Stimulated activated CD8-positive, alpha-beta memory T cell treated with anti-CD3 and anti-CD28 coated beads, Interleukin-7, amount 100 ng/mL, for 4 hours (primary cell): ENCODE measurements at regions not wholly inside any gene's neighbourhood (a gene's known extent, or its start where the extent isn't known, plus 50 kb on each side); places are given as distances from the start of the nearest gene placed in this dataset.

Source experiments
- DNase-seq, 2 donors: peaks; one replicate each; pipeline ENCODE4 v3.0.0-alpha.2; 2020; ENCODE audit warnings: low read depth in 2 of 2

DNA sequence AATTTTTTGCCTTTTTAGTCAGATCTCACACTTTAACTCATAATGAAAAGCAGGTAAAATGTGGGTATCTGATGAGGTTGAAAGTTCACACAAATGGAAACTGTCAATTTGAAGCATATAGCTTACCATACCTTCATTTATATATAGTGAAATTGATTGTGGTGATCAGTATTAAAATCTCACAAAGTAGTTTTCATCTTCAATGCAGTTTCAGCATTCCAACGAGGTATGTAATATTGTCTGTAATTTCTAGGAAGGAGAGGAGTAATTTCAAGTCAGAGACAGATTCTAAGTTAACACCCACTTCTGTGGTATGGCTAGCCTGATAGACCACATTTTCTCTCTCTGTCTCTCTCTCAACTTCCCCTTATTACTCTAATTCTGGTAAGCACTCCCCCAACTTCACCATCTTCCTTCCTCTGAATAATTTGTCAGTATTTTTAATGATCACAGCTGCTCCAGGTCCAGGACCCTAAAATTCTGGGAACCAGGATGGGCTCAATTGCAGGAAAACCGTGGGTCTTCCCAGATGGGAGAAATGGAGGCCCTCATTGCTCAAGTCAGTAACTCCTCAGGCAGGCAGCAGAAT lies 455.7 kb downstream of the FGF9 start:
- DNase-seq = no peak

DNA sequence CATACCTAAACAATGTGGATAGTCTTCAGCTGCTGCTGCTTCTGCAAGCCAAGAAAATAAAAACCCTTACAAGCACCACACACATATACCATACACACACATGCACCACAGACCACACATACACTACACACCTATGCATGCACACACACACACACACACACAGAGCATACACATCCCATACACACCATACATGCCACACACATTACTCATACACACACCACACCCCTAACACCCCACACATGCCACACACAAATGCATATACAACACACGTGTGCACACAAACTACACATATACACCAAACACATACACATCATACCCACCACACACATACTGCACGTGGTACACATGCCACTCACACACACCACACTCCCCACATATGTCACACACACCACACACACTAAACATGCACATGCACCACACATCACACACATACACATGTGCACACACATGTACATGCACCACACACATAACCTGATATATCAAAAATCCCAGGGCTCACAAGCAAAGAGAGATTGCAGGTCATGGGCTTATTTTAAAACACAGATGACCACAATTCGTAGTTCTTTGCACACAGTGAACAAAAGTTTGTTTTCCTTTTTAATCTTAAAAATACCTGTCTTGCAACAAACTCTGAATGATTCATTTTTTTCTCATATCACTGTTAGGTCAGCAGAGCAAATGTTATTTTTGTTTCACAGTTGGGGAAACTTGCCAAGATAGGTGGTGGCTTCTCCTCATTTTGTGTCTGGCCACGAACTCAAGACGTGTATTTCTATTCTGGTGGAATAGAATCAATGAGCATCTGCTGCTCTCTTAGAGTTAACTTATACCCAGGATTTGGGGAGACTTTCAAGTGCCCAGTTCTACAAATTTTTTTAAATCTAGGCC lies 456.6 kb downstream of the FGF9 start:
- no peak for DNase-seq

DNA sequence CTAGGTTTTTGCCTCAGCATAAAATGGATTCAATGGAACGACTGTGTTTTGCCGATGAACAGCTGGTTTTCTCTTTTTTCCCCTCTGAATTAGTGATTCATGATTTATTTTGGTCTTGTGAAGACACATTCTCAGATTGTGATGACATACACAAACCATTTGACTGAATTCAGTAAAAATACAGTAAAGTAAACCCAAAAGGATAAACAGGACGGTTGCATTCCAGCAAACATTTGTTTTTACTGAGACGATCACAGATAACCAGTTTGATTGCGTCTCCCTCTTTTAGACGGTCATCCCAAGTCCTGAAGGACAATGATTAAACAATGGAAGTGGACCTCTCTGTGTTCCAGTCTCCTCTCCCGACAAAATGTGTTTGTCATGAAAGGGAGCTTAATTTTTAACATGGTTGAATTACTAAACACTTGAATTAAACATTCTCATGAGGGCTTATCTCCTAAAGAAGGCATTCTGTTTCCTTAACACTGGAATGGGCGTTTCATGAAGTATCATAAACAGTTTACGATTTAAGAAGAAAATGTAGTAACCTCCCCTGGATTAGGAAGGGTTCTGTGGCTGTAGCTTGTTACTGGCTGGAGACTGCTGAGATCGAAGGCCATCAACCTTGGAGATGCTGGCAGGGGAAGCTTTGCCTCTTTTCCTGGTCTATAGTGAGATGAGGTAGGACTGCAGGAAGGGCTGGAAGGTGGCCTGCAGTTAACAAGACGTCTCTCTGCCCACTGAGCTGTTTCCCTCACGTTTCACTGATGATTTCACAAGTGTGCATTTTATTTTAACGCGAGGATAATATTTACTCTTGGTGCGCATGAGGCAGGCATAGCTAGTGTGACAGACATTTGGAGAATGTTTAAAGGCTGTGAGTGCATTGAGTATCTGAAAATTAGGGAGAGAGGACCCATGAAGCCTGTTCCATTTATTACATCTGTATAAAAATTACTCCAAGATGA lies 457.9 kb downstream of the FGF9 start:
- no peak for DNase-seq

DNA sequence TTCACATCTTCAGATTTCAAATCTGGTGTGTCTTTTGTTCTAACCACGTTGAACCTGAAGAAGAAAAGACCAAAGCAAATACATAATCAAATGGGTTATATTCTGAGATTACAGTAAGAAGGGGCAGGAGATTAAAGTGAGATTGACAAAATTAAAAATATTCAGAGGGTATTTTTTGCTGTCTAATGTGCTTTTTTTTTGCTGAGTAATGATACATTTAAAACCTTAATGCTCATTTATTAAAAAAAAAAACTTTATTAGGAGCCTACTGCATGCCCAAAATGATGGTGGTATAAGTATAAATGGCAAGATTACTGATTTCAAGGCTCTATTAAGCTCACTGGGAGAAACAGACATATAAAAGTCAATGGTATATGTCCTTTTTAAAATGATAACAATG lies 459.4 kb downstream of the FGF9 start:
- no peak for DNase-seq

DNA sequence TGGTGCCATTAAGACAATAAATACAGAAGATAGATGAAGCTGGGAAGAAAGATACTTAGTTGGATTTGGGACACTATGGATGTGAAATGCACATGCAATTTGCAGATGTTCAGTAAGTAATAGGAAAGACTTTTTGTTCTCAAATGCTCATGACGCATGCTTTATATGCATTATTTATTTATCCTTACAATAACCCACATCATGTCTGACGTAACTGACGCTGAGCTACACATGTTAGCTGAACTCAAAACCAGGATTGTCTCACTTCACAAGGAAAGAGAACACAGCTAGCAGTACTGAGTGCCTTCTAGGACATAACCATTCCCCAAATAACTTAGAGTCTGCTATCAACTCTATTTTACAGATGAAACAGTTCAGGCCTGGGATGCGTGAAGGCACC lies 463.4 kb downstream of the FGF9 start:
- no peak for DNase-seq

DNA sequence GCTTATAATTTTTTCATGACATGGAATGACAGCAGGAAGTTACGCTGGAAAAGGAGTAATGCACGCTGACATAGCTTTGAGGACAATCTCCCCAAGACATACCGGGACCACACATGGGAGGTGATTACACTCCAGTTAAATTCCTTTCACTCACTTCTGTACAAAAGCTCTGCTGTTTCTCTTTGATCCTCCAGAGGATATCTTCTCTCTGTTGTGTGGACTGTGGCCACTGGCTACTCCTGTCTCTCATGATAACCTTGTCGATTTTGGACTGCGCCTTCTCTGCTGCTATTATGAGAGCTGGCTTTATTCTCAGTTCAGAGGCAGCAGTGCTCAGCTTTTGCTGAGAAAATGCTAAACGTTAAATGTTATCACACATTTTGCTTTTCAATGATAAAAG lies 464.6 kb downstream of the FGF9 start:
- DNase-seq = no peak

DNA sequence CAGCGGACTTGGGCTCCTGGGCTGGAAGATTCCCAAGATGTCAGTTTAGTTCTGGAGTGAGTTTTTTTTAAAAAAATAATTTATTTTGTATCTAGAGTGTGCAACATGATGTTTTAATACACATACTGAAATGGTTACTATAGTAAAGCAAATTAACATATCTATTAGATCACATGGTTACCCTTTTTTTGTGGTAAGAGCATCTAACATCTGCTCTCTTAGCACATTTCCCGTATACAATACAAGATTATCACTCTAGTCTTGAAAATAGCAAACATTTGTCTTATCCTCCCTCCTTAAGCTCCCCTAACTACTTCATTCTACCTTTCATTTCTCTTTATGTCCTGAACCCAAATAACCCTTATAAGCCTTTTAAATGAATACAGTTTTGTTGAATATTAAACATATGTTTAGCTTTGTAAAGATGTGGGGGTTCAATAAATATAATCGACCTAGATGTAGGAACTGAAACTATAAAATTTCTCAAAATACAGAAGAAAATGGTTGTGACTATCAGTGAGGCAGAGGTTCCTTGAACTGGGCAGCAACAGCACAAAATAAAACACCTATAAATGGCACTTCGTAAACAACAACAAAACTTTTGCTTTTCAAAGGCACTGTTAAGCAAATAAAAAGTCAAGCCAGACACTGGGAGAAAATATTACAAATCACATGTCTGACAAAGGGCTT lies 466.6 kb downstream of the FGF9 start:
- no peak for DNase-seq

DNA sequence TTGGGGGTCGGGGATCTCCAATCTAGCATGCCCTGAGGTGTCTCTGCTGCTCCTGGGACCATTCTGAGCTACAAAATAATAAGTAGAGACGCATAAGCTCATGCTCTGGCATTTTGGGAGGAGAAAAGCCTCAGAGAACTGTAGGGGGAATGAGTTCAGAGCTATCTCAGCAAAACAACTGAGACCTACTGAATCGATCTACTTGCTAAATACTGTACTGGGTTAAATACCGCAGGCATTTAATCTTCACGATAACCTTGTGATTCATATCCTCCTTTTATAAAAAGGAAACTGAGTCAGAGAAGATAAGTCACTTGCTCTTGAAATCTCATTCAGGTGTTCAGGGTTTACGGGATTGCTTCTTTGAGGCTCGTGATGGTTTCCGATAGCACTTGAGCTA lies 468.1 kb downstream of the FGF9 start:
- DNase-seq = no peak

DNA sequence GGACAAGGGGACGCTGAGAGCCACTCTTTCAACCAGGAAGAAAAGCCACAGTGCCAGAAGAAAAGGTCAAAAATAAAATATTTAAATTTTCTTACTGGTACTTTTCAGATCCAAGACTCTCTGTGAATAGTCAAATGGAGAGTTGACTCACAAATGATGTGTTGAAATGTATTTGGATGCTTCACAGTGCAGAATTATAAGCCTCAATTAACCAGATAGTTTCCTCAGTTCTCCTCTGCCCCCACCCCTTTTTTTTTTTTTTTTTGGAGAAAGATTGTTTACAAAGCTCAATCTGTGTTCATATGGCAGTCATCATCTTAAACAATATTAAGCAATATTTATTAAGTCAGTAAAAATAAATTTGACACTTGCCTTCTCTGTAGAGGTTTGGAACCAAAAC lies 470.8 kb downstream of the FGF9 start:
- no peak for DNase-seq

DNA sequence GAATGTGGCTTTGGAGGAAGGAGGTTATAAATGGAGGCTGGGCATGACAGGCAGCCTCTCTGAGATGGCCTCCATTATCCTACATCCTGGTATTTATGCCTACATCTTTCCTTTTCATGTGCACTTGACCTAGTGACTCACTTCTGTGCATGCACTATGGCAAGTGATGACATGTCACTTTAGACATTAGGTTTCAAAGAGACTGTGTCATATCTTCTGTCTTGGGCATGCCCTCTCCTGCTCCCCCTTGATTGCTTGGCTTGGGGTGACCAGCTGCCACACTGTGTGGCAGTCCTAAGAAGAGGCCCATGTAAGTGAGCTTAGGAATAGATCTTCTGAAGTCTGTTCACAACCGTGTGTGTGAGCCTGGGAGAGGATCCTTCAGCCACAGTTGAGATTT lies 472.8 kb downstream of the FGF9 start:
- DNase-seq = no peak

DNA sequence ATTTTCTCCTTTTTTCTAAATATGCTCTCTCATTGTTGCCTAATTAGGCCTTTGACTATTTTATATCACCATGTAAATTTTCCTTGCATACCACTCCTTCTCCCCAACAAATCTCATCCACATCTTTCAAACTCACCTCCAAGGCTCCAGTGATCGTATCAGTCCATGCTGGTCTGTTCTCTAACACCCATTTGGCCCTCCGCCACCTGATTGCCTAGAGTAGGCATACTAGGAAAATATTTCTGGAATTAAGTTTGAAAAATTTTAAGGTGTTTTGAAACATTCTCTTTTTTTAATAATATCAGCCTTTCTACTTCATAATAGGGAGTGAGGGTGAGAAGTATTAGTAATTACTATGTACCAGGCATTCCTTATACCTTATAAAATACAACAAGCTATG lies 473.9 kb downstream of the FGF9 start:
- no peak for DNase-seq

DNA sequence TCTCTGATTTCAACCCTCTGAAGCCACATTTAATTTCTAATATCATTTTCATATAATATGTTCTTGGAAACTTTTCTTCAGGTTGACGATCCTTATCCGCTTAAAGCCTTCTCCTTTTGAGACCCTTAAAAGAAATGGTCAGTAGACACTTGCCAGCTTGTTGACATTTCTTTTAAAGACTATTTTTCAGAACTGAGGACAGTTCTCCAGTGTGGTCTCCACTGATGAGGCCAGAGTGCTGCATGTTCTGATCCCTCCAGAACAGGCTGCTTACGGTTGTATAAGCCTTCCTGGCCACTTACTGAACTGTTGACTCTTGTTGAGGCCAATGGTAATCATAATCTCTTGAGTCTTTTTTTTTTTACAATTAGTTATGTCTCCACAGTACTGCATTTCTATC lies 477.3 kb downstream of the FGF9 start:
- no peak for DNase-seq

DNA sequence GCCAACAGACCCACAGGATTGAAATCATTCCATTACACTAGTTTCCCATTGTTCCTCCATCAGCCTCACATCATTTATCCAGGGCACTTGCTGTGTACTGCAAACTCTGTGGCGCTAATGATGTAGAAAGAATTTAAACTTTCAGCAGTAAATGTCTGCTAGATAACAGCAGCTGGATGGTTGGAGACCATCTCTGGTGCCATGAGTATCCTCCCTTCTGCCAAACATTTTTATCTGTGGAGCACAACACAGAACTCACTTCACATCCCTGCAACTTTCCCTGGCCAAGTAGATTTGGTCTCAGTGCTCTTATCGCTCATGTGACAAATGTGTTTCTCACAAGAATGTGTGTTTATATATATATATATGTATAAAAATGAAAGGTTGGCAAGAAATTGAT lies 481.9 kb downstream of the FGF9 start:
- no peak for DNase-seq

DNA sequence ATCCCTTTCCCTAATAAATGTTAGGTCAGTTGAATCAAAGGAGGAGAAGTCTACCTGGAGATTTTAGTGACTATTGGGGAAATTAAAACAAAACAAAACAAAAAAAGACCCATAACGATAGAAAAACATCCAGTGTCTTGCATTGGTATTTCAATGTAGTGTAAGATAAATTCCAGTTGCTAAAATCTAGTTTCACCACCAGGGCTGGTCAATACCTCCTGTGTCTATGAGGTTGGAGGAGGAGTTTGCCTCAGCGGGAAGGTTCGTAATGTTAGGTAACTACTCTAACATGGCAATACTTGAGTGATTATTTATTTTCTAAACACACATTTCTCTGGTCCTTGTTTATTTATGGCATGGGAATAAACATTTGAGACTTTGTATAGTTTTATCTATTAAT lies 483.2 kb downstream of the FGF9 start:
- no peak for DNase-seq

DNA sequence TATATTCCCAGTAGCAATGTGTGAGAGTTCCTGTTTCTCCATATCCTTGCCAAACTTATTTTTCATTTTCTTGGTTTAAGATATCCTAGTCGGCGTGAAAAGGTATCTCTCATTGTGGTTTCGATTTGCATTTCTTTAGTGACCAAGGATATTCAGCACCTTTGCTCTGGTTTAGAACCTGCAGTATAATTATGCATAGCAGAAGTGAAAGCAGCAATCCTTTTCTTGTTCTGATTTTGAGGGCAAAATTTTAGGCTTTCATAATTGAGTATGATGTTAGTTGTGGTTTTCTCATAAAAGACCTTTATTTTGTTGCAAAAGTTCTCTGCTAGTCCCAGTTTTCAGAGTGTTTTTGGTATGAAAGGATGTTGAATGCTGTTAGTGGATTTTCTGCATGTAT lies 491.0 kb downstream of the FGF9 start:
- DNase-seq = no peak

DNA sequence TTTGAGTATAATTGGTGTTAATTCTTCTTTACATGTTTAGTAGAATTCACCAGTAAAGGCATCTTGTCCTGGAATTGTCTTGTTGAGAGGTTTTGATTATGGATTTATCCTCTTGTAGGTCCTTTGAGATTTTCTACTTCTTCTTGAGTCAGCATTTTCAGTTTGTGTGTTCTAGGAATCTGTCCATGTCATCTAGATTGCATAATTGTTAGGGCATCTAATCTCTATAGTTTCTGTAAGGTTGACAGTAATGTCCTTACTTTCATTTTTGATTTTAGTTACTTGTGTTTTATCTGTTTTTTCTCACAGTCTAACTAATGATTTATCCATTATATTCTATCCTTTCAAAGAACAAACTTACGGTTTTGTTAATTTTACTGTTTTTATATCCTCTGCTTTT lies 492.0 kb downstream of the FGF9 start:
- no peak for DNase-seq

DNA sequence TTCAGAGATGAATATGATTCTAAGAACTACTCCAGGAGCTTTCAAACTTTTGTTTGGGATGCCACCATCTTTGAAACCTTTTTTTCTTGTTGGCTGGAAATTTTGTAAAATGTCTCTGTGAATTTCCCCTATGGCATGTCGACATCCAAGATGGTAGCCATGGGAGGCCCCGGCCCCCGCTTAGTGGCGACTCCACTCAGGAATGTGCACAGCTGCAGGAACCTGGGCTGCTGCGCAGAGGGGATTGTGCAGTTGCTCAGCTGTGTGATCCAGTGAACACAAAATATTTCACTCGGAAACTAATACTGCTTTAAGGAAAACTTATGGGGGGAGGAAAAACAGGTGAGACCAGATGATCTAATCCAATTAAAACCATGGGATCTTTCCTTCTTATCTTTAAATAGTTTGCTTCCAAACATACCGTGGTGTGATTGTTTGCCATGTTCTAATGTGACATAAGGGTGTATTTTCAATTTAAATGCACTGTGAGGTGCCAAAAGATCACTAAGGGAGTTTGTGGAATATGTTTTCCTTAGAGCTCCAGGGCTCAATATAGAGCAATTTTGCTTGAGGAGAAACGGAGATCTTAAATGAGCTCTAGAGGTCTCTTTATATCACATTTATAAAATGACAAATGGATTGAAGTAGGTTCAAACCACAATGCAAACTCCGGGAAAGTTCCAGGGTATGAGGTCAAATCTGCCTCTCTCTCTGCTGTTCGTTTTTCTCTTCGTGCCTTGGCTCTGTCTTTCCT lies 497.7 kb downstream of the FGF9 start:
- DNase-seq = no peak

DNA sequence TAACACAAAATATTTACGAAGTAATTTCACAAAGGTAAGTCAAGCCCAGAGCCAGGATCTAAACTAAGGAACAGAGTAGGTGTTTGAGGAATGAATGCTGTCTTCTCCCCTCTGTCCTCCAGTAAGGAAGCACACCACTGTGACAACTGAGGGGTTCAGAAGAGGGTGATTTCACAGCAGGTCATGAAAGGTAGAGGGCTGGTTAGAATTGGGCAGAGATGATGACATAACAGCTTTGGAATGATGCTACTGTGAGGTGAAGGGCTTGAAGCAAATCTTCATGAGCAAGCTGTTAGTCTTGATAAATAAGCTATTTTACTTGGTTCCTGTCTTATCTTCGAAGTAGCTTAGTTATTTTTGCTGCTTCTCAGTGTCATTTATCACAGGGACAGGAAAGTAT lies 498.6 kb downstream of the FGF9 start:
- no peak for DNase-seq

DNA sequence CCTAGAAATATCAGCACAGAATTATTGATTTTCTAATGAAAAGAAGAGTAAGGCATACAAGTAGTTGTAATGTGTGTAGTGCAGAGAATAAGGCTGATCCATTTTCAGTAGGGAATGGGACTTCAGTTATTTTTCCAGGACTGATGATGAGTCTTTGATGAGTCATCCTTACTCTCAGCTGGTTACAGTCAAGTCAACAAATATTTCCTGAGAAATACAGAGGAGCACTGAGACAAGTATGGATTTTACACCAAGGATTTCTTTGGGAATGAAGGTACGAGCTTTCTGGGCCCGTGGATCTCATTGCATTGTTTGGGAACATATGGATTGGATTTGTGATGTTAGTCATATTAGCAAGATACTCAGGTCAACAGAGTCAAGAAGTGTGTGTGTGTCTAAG lies 502.7 kb downstream of the FGF9 start:
- DNase-seq = no peak

DNA sequence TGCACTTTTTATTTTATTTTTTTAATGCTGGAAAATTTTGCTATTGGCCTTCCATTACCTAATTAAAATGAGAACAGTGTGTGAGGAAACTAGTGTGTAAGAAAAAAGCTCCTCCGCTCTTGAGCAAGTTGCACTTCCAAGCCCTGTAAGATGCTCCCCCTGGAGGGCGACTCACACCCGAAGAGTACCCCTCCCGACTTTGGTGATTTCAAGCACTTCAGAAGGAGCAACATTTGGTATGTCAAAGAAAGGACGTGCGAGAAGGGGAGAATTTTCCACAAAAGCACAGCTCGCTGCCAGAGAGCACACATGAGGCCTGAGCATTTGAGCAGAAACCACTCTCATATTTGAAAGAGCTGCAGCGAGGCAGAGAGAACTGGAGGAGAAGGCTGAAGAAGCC lies 504.4 kb downstream of the FGF9 start:
- no peak for DNase-seq

DNA sequence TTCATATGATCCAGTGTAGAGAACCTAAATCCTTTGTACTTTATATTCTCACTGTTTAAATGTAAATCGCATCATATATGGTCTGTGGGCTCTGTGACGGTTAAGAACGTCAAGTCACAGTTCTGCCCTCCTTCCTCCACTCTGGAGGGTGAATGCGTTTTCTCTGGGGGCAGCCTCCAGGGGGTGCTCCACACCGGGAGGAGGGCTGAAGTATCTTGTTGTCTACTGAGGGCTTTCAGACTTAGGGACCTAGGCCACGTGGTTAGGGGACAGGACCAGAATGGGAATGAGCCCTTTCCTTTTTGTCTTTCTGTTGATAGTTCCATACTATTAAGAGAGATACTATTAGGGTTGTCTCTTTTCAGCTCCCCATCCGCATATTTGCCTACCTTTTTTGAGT lies 504.9 kb downstream of the FGF9 start:
- no peak for DNase-seq
